Trophoblast cell (in vitro differentiated cells and primary cell): ENCODE measurements at regions not wholly inside any gene's neighbourhood (a gene's known extent, or its start where the extent isn't known, plus 50 kb on each side); places are given as distances from the start of the nearest gene placed in this dataset.

Experiments used
- DNase-seq, 2 donors: peaks; one replicate each; pipeline ENCODE4 v3.0.0-alpha.2; 2016
- H2AFZ ChIP-seq: 2 replicates; pipeline ENCODE4 v1.6.1; 2013; ENCODE audit warnings: low read length, moderate library complexity, mild to moderate bottlenecking; ENCODE audit not compliant: insufficient read depth, poor library complexity
- H2AK5ac ChIP-seq: 2 replicates; pipeline ENCODE4 v1.6.1; 2013; ENCODE audit warnings: mild to moderate bottlenecking, low read length
- H2BK120ac ChIP-seq: 2 replicates; pipeline ENCODE4 v1.6.1; 2013; ENCODE audit warnings: low read length, mild to moderate bottlenecking, moderate library complexity; ENCODE audit not compliant: insufficient read depth, poor library complexity
- H2BK12ac ChIP-seq: 2 replicates; pipeline ENCODE4 v1.6.1; 2013; ENCODE audit warnings: mild to moderate bottlenecking, low read length, moderate library complexity
- H2BK5ac ChIP-seq: 2 replicates; pipeline ENCODE4 v1.6.1; 2013; ENCODE audit warnings: low read length, low read depth, moderate library complexity, mild to moderate bottlenecking; ENCODE audit not compliant: poor library complexity
- H3K14ac ChIP-seq: 2 replicates; pipeline ENCODE4 v1.6.1; 2013; ENCODE audit warnings: mild to moderate bottlenecking, low read length
- H3K18ac ChIP-seq: 2 replicates; pipeline ENCODE4 v1.6.1; 2013; ENCODE audit warnings: mild to moderate bottlenecking, low read length
- H3K23ac ChIP-seq: 2 replicates; pipeline ENCODE4 v1.6.1; 2013; ENCODE audit warnings: low read length
- H3K27ac ChIP-seq: 2 replicates; pipeline ENCODE4 v1.5.1; 2013; ENCODE audit warnings: low read depth, mild to moderate bottlenecking, inconsistent platforms, low read length, moderate library complexity
- H3K27me3 ChIP-seq: 2 replicates; pipeline ENCODE4 v1.6.1; 2013; ENCODE audit warnings: inconsistent platforms, mild to moderate bottlenecking, low read length, moderate library complexity; ENCODE audit not compliant: insufficient read depth
- H3K36me3 ChIP-seq, 2 experiments: 1 replicate in 1 of 2; 2 replicates in 1 of 2; pipeline ENCODE4 v1.6.1; 2013; ENCODE audit warnings: low read length in 2 of 2, mild to moderate bottlenecking in 2 of 2, moderate library complexity in 1 of 2; ENCODE audit not compliant: insufficient read depth in 2 of 2, control insufficient read depth in 1 of 2
- H3K4ac ChIP-seq: 2 replicates; pipeline ENCODE4 v1.6.1; 2013; ENCODE audit warnings: low read depth, mild to moderate bottlenecking, low read length, moderate library complexity
- H3K4me1 ChIP-seq, 2 experiments: 1 replicate in 1 of 2; 2 replicates in 1 of 2; pipeline ENCODE4 v1.6.1; 2013; ENCODE audit warnings: low read length in 2 of 2, mild to moderate bottlenecking in 2 of 2, moderate library complexity in 1 of 2; ENCODE audit not compliant: insufficient read depth in 2 of 2, control insufficient read depth in 1 of 2
- H3K4me2 ChIP-seq: 2 replicates; pipeline ENCODE4 v1.6.1; 2013; ENCODE audit warnings: inconsistent platforms, mild to moderate bottlenecking, low read length, moderate library complexity
- H3K4me3 ChIP-seq: 2 replicates; pipeline ENCODE4 v1.5.1; 2013; ENCODE audit warnings: mild to moderate bottlenecking, low read depth, low read length, inconsistent platforms
- H3K79me1 ChIP-seq: one replicate; pipeline ENCODE4 v1.6.1; 2013; ENCODE audit warnings: low read length
- H3K79me2 ChIP-seq: 2 replicates; pipeline ENCODE4 v1.6.1; 2013; ENCODE audit warnings: low read length, mild to moderate bottlenecking; ENCODE audit not compliant: control insufficient read depth, insufficient read depth, poor library complexity
- H3K9ac ChIP-seq: 2 replicates; pipeline ENCODE4 v1.6.1; 2013; ENCODE audit warnings: mild to moderate bottlenecking, low read length
- H3K9me3 ChIP-seq: 2 replicates; pipeline ENCODE4 v1.6.1; 2013; ENCODE audit warnings: low read depth, mild to moderate bottlenecking, control low read depth, inconsistent platforms, low read length; ENCODE audit not compliant: insufficient read depth
- H4K12ac ChIP-seq: 2 replicates; pipeline ENCODE4 v1.6.1; 2013; ENCODE audit warnings: low read depth, mild to moderate bottlenecking, low read length, moderate library complexity
- H4K8ac ChIP-seq: 2 replicates; pipeline ENCODE4 v1.6.1; 2013; ENCODE audit warnings: low read depth, mild to moderate bottlenecking, low read length, moderate library complexity
- H4K91ac ChIP-seq: one replicate; pipeline ENCODE4 v1.6.1; 2013; ENCODE audit warnings: low read depth, mild to moderate bottlenecking, low read length, moderate library complexity
- WGBS: extraction: QIAGEN DNeasy Blood & Tissue Kit; methylation state at CpG from one replicate; pipeline ENCODE4 v1.1.7; 2013; ENCODE audit warnings: missing lambda C conversion rate; ENCODE audit not compliant: insufficient read length, insufficient coverage; ENCODE audit errors: extremely low coverage; 5-methylcytosine and 5-hydroxymethylcytosine counted together

DNA sequence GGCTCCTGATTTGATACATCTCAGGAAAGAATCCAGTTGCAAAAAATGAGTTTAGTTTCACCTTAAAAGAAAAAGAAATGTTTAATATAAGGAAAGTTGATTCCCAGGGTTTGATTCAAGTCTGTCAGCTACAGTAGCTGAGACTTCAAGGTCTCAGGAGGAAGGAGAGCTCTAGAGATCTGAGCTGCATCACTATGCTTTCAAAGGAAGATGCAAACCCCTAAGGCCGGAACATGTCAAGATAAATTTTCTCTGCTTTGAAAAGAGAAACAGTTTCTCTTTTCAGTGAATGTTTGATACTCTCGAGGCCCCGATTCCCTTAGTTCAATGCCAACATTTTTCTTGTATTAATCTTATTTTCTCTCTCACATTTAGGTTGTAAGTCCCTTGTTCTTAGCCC lies 128.6 kb downstream of the RGPD3 start:
- no peak overlapping the region for H3K14ac ChIP-seq
- no peak overlapping the region for H3K18ac ChIP-seq
- no peak overlapping the region for H2BK12ac ChIP-seq
- WGBS: no CpG with 5 or more reads among the region's 3 CpGs
- no peak overlapping the region for H4K12ac ChIP-seq
- no peak overlapping the region for H3K9ac ChIP-seq
- H3K9me3 ChIP-seq: peaks cover 4% of the 10 kb centered on the region
- H2BK5ac ChIP-seq: no peak overlapping the region
- no peaks in the 10 kb centered on the region for H3K36me3 ChIP-seq
- no peaks in the 10 kb centered on the region for H3K79me2 ChIP-seq
- H3K4me3 ChIP-seq: no peak overlapping the region
- no peak overlapping the region for H2AFZ ChIP-seq
- no peak overlapping the region for H4K8ac ChIP-seq
- no peak overlapping the region for H3K4me2 ChIP-seq
- no peak for DNase-seq
- H2BK120ac ChIP-seq: no peak overlapping the region
- H3K27me3 ChIP-seq: no peaks in the 10 kb centered on the region
- no peak overlapping the region for H3K4ac ChIP-seq
- no peak overlapping the region for H3K27ac ChIP-seq
- no peaks in the 10 kb centered on the region for H3K4me1 ChIP-seq
- no peaks in the 10 kb centered on the region for H3K79me1 ChIP-seq
- H3K23ac ChIP-seq: no peak overlapping the region
- H2AK5ac ChIP-seq: no peak overlapping the region
- H4K91ac ChIP-seq: no peak overlapping the region

DNA sequence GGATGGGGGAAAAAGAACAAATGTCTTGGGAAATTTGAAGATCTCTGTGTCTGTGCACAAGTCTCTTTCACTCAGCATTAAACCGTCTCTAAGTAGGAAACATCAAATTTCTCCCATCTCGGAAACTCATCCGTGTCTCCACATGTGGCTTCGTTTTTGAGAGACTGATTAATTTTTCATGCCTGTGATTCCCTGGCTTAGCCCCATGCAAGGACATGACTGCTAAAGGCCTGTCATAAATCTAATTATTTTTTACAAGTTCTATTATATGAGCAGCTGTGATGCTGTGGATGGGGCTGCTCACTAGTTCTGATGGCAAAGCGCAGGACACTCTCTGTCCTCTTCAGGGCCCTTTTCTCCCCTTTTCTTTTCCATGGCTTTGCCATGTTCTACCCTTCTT lies 129.1 kb downstream of the RGPD3 start:
- WGBS: no CpG with 5 or more reads among the region's 5 CpGs
- no peak overlapping the region for H2BK120ac ChIP-seq
- no peaks in the 10 kb centered on the region for H3K36me3 ChIP-seq
- H3K4me3 ChIP-seq: no peak overlapping the region
- H3K4me2 ChIP-seq: no peak overlapping the region
- H3K9me3 ChIP-seq: no peaks in the 10 kb centered on the region
- H2BK5ac ChIP-seq: no peak overlapping the region
- no peak overlapping the region for H3K27ac ChIP-seq
- no peaks in the 10 kb centered on the region for H3K4me1 ChIP-seq
- no peak overlapping the region for H4K12ac ChIP-seq
- no peak overlapping the region for H3K18ac ChIP-seq
- H3K79me1 ChIP-seq: no peaks in the 10 kb centered on the region
- H3K27me3 ChIP-seq: no peaks in the 10 kb centered on the region
- H3K79me2 ChIP-seq: no peaks in the 10 kb centered on the region
- H3K14ac ChIP-seq: no peak overlapping the region
- H4K8ac ChIP-seq: no peak overlapping the region
- no peak overlapping the region for H3K23ac ChIP-seq
- no peak overlapping the region for H3K4ac ChIP-seq
- no peak overlapping the region for H2BK12ac ChIP-seq
- no peak for DNase-seq
- no peak overlapping the region for H2AFZ ChIP-seq
- no peak overlapping the region for H4K91ac ChIP-seq
- H3K9ac ChIP-seq: no peak overlapping the region
- H2AK5ac ChIP-seq: no peak overlapping the region

DNA sequence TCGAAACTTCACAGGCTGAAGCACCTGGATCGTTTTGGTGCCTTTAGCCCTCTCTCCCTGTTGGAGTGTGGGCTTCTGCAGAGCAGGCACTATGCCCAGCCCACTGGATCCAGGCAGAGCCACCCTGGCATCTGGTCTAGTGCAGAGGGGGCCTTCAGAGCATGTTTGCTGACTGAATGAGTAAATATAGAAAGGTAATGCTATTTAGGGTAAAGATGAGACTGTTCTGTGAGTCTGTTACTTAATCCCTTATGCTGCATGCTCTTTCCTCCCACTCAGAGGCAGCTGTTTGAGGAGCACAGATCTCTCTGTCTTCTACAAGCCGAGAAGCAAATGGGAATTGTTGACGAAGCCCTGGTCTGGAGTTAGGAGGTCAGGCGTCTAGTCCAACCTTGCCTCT lies 130.2 kb downstream of the RGPD3 start:
- H3K4me1 ChIP-seq: no peaks in the 10 kb centered on the region

DNA sequence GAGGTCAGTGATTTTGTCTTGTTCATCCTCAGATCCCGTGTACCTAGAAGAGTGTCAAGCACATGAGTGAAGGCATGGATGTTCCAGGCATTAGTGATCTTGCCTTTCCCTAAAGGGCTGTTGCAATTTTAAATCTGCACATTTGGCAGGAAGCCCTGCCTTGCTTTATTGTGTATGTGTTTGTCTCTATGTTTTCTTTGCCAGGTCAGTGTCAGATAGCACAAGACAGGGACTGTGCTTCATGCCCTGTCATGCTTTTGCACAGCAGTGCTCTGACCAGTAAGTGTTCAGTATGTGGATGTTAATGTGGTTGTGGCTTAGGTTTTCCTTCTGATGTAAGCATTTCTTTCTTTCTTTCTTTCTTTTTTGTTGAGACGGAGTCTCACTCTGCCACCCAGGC lies 131.5 kb downstream of the RGPD3 start:
- Histone ChIP-seq H3K14ac (no peak overlapping the region), H2AK5ac (no peak overlapping the region), H3K27me3 (no peaks in the 10 kb centered on the region), H4K12ac (no peak overlapping the region), H3K4me2 (no peak overlapping the region), H3K79me1 (no peaks in the 10 kb centered on the region), H3K23ac (no peak overlapping the region), H3K4me3 (no peak overlapping the region), H3K18ac (no peak overlapping the region), H3K36me3 (no peaks in the 10 kb centered on the region), H3K27ac (no peak overlapping the region), H4K8ac (no peak overlapping the region), H3K4me1 (no peaks in the 10 kb centered on the region), H3K9me3 (peaks cover 2% of the 10 kb centered on the region), H3K4ac (no peak overlapping the region), H4K91ac (no peak overlapping the region), H2BK5ac (no peak overlapping the region), H2AFZ (no peak overlapping the region), H2BK120ac (no peak overlapping the region), H3K9ac (no peak overlapping the region), H3K79me2 (no peaks in the 10 kb centered on the region), H2BK12ac (no peak overlapping the region)
- no CpG with 5 or more reads among the region's 2 CpGs for WGBS
- DNase-seq: no peak

More for the DNA sequence above, 130.2 kb downstream of the RGPD3 start:
- H3K27ac ChIP-seq: no peak overlapping the region
- no peak overlapping the region for H2BK5ac ChIP-seq
- H4K91ac ChIP-seq: no peak overlapping the region
- WGBS: no CpG with 5 or more reads among the region's 5 CpGs
- no peak overlapping the region for H3K23ac ChIP-seq
- no peak overlapping the region for H3K9ac ChIP-seq
- no peak overlapping the region for H3K4me3 ChIP-seq
- no peak overlapping the region for H3K4ac ChIP-seq
- no peak overlapping the region for H4K12ac ChIP-seq
- no peak overlapping the region for H3K4me2 ChIP-seq
- no peaks in the 10 kb centered on the region for H3K27me3 ChIP-seq
- no peak overlapping the region for H3K14ac ChIP-seq
- H4K8ac ChIP-seq: no peak overlapping the region
- H3K79me2 ChIP-seq: no peaks in the 10 kb centered on the region
- H2AK5ac ChIP-seq: no peak overlapping the region
- H3K79me1 ChIP-seq: no peaks in the 10 kb centered on the region
- H3K36me3 ChIP-seq: no peaks in the 10 kb centered on the region
- H2BK120ac ChIP-seq: no peak overlapping the region
- no peak overlapping the region for H2AFZ ChIP-seq
- H2BK12ac ChIP-seq: no peak overlapping the region
- peaks cover 2% of the 10 kb centered on the region for H3K9me3 ChIP-seq
- no peak overlapping the region for H3K18ac ChIP-seq
- no peak for DNase-seq
